Thyroid gland (tissue), 4 donors: ENCODE measurements at regions not wholly inside any gene's neighbourhood (a gene's known extent, or its start where the extent isn't known, plus 50 kb on each side); places are given as distances from the start of the nearest gene placed in this dataset.

Experiments
- DNase-seq, 2 donors: peaks; one replicate each; pipeline ENCODE4 v3.0.0-alpha.2; 2019
- H3K27ac ChIP-seq, 3 donors: fragments of 200-600 bp; sonication (generic); 1 replicate in 2 of 3; 2 replicates in 1 of 3; pipeline ENCODE4 v1.5.1; 2016 to 2019; ENCODE audit warnings: mild to moderate bottlenecking in 1 of 3, moderate library complexity in 1 of 3
- H3K27me3 ChIP-seq: fragments of 200-600 bp; sonication (generic); one replicate; pipeline ENCODE4 v1.5.1; 2019
- H3K36me3 ChIP-seq, 2 donors: fragments of 200-600 bp; sonication (generic); one replicate each; pipeline ENCODE4 v1.5.1; 2016 to 2019
- H3K4me1 ChIP-seq, 2 donors: fragments of 200-600 bp; sonication (generic); one replicate each; pipeline ENCODE4 v1.5.1; 2017 to 2019
- H3K4me3 ChIP-seq, 3 donors: fragments of 200-600 bp; sonication (generic); replicated peaks in 1 of 3; 1 replicate in 2 of 3; 2 replicates in 1 of 3; pipeline ENCODE4 v1.5.1; 2016; ENCODE audit warnings: mild to moderate bottlenecking in 1 of 3
- H3K9me3 ChIP-seq: fragments of 200-600 bp; sonication (generic); one replicate; pipeline ENCODE4 v1.5.1; 2017
- POLR2A ChIP-seq, 2 donors: fragments of 450-650 bp; IDR thresholded peaks; one replicate each; pipeline ENCODE4 v1.6.1; 2017; ENCODE audit warnings: antibody characterized with exemption in 2 of 2, mild to moderate bottlenecking in 2 of 2, moderate library complexity in 1 of 2
- WGBS, 2 donors: methylation state at CpG; one replicate each; pipeline ENCODE4 v1.1.5; 2017; 5-methylcytosine and 5-hydroxymethylcytosine counted together
- intact Hi-C: fragments of 100-400 bp; cut with DNase I; formaldehyde crosslinking; loops from one replicate; pipeline ENCODE4 v1.15.1; 2023
- TF ChIP-seq, protein P1 (sequence below), 6 experiments: fragments of 200-600 bp in 3 of 6; fragments of 450-650 bp in 3 of 6; sonication (generic) in 3 of 6; IDR thresholded peaks; one replicate each; pipeline ENCODE4 v1.5.1; 2016 to 2019; ENCODE audit warnings: antibody characterized with exemption in 6 of 6, mild to moderate bottlenecking in 2 of 6, inconsistent platforms in 1 of 6, moderate library complexity in 1 of 6

DNA sequence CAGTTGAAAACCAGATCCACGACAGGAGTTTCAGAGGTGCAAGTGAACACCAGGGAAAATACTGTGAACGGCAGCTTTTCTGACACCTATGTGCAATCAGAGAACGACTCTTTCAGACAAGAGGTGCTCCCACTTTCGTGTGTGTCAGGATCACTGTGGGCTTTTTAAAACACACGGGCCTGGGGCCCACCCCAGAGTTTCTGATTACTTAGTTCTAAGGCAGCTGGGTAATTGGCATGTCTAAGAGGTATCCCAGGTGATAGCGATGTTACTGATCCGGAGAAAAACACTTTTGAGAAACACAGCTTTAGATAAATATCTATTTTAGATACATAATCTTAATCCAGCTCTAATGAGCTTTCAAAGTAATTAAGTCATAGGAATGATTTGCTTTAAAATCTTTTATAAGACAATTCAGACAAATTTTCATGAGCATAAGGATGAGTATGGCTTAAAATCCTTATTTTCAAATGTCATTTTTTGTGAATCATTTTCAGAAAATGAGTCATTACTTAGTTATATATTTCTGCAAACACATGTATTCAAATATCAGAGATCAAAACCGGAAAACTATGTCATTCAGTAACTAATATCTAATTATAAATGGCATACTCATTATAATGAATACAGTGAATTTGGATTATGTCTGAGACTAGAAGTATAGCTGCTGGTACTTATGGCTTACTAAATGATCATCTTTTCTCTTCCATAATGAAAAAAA, 217.9 kb upstream of the PSMD7 start:
- H3K4me1 ChIP-seq = no peaks in the 10 kb centered on the region
- no peaks in the 10 kb centered on the region for H3K27me3 ChIP-seq
- H3K27ac ChIP-seq = no peak overlapping the region
- DNase-seq = no peak
- no peaks in the 10 kb centered on the region for H3K36me3 ChIP-seq
- TF ChIP-seq, protein P1, sequence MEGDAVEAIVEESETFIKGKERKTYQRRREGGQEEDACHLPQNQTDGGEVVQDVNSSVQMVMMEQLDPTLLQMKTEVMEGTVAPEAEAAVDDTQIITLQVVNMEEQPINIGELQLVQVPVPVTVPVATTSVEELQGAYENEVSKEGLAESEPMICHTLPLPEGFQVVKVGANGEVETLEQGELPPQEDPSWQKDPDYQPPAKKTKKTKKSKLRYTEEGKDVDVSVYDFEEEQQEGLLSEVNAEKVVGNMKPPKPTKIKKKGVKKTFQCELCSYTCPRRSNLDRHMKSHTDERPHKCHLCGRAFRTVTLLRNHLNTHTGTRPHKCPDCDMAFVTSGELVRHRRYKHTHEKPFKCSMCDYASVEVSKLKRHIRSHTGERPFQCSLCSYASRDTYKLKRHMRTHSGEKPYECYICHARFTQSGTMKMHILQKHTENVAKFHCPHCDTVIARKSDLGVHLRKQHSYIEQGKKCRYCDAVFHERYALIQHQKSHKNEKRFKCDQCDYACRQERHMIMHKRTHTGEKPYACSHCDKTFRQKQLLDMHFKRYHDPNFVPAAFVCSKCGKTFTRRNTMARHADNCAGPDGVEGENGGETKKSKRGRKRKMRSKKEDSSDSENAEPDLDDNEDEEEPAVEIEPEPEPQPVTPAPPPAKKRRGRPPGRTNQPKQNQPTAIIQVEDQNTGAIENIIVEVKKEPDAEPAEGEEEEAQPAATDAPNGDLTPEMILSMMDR (IDR thresholded peaks at IDR 0.05) = no peak
- TF ChIP-seq POLR2A (IDR thresholded peaks at IDR 0.05) = no peak
- 65% methylated on average over 8 of the region's 8 CpGs for WGBS, 2 donors
- no peaks in the 10 kb centered on the region for H3K9me3 ChIP-seq
- intact Hi-C loops = no loop called here
- no peak overlapping the region for H3K4me3 ChIP-seq

DNA sequence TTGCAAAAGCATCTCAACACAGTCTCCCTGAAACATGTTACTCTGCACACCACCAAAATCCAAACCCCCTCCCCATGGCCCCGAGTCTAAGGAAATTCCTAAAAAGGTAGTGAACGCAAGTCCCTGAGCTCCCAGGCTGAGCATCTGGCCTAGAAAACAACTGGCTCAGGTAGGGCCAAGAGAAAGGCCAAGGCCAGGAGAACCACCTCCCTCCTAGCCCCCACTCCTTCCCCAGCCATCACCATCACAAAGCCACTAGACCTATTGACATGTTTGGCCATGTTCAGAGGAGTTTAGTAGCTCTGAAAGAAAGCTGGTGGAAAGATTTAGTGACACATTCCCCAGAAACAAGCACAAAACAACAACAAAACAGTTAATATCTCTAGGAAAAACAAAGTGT, 220.0 kb upstream of the PSMD7 start:
- H3K4me3 ChIP-seq = no peak overlapping the region
- H3K27ac ChIP-seq = no peak overlapping the region
- 88 to 91% methylated on average over 2 of the region's 2 CpGs for WGBS, 2 donors
- H3K36me3 ChIP-seq = no peaks in the 10 kb centered on the region
- H3K9me3 ChIP-seq = no peaks in the 10 kb centered on the region
- no peaks in the 10 kb centered on the region for H3K27me3 ChIP-seq
- no peak for DNase-seq
- TF ChIP-seq, protein P1 (IDR thresholded peaks at IDR 0.05) = no peak
- TF ChIP-seq POLR2A (IDR thresholded peaks at IDR 0.05) = no peak
- H3K4me1 ChIP-seq = peaks cover 0 to 2% of the 10 kb centered on the region in 2 donors
- intact Hi-C loops = no loop called here

DNA sequence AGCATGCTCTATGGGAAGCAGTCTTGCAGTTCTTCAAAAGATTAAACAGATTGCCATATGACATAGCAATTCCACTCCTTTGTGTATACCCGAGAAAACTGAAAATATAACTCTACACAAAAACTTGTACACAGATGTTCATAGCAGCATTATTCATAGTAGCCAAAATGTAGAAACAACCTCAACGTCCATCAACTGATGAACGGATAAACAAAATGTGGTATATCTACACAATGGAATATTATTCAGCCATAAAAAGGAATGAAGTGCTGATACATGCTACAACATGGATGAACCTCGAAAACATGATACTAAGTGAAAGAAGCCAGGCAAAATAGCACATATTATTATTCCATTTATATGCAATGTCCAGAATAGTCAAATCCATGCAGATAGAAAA, 221.2 kb upstream of the PSMD7 start:
- TF ChIP-seq, protein P1 (IDR thresholded peaks at IDR 0.05) = no peak
- no peak overlapping the region for H3K27ac ChIP-seq
- H3K9me3 ChIP-seq = no peaks in the 10 kb centered on the region
- no peak for DNase-seq
- intact Hi-C loops = no loop called here
- WGBS, 2 donors = 91 to 94% methylated on average over 4 of the region's 4 CpGs
- no peaks in the 10 kb centered on the region for H3K36me3 ChIP-seq
- no peak overlapping the region for H3K4me3 ChIP-seq
- peaks cover 0 to 2% of the 10 kb centered on the region in 2 donors for H3K4me1 ChIP-seq
- no peaks in the 10 kb centered on the region for H3K27me3 ChIP-seq

DNA sequence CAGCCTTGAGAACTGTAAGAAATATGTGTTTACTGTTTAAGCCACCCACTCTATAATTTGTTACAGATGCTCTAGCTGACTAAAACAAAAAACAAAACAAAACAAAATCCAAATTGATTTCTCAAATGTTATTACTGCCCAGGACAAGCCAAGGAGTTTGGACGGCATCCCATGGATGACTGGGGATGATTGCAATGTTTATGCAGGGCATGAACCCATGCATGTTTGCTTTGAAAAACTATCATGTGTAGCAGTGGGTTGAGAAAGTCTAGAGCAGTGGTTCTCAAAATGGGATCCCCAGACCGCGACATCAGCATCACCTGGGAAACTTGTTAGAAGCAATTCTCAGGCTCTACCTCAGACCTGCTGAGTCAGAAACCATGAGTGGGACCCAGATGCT, 223.2 kb upstream of the PSMD7 start:
- intact Hi-C loops = no loop called here
- peak in 1 of 2 donors; percentile 3 for DNase-seq
- 71 to 72% methylated on average over 3 of the region's 3 CpGs for WGBS, 2 donors
- Histone ChIP-seq H3K27ac (no peak overlapping the region), H3K4me1 (peaks cover 0 to 2% of the 10 kb centered on the region in 2 donors), H3K27me3 (no peaks in the 10 kb centered on the region), H3K4me3 (no peak overlapping the region), H3K9me3 (no peaks in the 10 kb centered on the region), H3K36me3 (no peaks in the 10 kb centered on the region)
- TF ChIP-seq POLR2A (IDR thresholded peaks at IDR 0.05) = no peak
- TF ChIP-seq, protein P1 (IDR thresholded peaks at IDR 0.05) = no peak

DNA sequence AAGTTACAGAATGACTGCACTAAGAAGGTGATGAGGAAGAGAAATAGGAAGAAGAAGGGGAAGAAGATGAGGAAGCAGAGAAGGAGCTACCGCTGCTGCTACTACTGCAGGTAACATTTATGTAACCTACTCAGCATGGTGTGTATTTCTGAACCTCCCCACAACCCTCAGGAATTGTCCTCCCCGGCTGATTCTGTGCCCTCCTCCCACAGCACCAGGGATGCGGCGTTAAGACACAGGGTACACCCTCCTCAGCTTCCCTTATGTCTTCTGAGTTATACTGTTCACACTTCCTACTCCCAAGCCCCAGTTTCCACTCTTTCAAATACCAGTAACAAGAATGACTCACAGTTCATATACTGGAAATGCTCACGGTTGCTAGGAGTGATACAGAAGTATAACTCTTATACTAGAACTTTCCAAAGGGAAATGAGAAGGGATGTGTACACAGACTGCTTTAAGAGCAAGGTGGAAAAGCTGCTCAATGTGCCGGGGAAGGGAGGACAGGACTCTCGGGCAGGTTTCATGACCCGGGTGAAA, 224.5 kb upstream of the PSMD7 start:
- H3K4me3 ChIP-seq = no peak overlapping the region
- TF ChIP-seq, protein P1 (IDR thresholded peaks at IDR 0.05) = no peak
- no peak for TF ChIP-seq POLR2A (IDR thresholded peaks at IDR 0.05)
- H3K9me3 ChIP-seq = no peaks in the 10 kb centered on the region
- intact Hi-C loops = no loop called here
- H3K4me1 ChIP-seq = peaks cover 0 to 2% of the 10 kb centered on the region in 2 donors
- WGBS, 2 donors = 55 to 56% methylated on average over 8 of the region's 8 CpGs
- no peak overlapping the region for H3K27ac ChIP-seq
- no peaks in the 10 kb centered on the region for H3K36me3 ChIP-seq
- no peak for DNase-seq
- no peaks in the 10 kb centered on the region for H3K27me3 ChIP-seq
